DOHH2 (cell line): ENCODE measurements at regions not wholly inside any gene's neighbourhood (a gene's known extent, or its start where the extent isn't known, plus 50 kb on each side); places are given as distances from the start of the nearest gene placed in this dataset.

Source experiments
- EZH2phosphoT487 ChIP-seq: fragments of 200-600 bp; sonication (generic); IDR thresholded peaks from 2 replicates; pipeline ENCODE4 v1.6.1; 2017; ENCODE audit warnings: borderline replicate concordance, mild to moderate bottlenecking, antibody characterized with exemption, low read length, moderate library complexity, mixed read lengths
- TF ChIP-seq, protein P1 (sequence below): fragments of 200-600 bp; sonication (generic); IDR thresholded peaks from one replicate; pipeline ENCODE4 v1.5.1; 2014; ENCODE audit warnings: antibody characterized with exemption, mild to moderate bottlenecking, low read depth, low read length; ENCODE audit not compliant: poor library complexity, severe bottlenecking

DNA sequence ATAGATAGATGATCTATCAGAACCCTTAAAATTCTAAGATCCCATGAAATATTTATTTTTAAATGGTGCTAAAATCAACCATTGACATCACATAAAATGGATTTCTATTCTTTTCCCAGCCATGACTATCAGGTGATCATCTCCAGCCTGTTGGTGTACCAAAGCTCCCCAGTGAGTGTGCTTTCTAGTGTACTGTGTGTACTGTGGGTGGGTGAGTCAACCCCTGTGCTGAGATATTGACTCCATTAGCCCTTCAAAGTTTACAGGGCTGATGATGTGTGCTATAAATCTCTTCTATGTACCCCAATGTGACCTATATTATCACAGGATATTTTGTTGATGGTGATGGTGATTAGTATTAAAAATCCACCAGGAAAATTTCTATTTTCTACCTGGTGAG, 344.6 kb downstream of the MMUT start:
- TF ChIP-seq, protein P1, sequence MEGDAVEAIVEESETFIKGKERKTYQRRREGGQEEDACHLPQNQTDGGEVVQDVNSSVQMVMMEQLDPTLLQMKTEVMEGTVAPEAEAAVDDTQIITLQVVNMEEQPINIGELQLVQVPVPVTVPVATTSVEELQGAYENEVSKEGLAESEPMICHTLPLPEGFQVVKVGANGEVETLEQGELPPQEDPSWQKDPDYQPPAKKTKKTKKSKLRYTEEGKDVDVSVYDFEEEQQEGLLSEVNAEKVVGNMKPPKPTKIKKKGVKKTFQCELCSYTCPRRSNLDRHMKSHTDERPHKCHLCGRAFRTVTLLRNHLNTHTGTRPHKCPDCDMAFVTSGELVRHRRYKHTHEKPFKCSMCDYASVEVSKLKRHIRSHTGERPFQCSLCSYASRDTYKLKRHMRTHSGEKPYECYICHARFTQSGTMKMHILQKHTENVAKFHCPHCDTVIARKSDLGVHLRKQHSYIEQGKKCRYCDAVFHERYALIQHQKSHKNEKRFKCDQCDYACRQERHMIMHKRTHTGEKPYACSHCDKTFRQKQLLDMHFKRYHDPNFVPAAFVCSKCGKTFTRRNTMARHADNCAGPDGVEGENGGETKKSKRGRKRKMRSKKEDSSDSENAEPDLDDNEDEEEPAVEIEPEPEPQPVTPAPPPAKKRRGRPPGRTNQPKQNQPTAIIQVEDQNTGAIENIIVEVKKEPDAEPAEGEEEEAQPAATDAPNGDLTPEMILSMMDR: no peak
- no peak for TF ChIP-seq EZH2phosphoT487
